Dermis microvascular lymphatic vessel endothelial cell (primary cell): ENCODE measurements at regions not wholly inside any gene's neighbourhood (a gene's known extent, or its start where the extent isn't known, plus 50 kb on each side); places are given as distances from the start of the nearest gene placed in this dataset.
A peak's percentile ranks its signal among the peaks of the same experiment; 100 is the strongest.
"Not testable (repeated sequence)": the region's sequence is repeated elsewhere in the genome, so short reads cannot be mapped to it uniquely, and the experiment has no call there.

Experiments used
- DNase-seq, 2 donors: peaks; one replicate each; pipeline versions ENCODE4 v3.0.0 to v3.0.0-alpha.2; 2010; ENCODE audit warnings: low read depth in 2 of 2

DNA sequence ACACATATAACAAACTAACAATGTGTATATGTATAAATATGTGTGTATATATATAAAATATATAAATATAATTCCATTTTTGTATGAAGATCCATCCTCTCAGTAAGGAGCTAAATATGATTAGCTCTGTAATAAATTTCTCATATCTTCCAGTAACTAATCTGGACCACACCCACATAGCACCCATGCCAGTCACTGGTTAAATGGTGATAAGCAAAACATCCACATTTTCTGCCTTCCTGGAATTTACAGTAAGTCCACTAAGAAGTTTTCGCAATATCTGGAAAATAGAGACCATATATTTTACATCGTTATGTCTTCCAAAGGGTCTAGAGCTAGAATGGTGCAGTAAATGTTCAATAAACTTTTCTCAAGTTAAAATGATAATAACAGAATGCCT is 151.5 kb upstream of the STMND1 start:
- DNase-seq, result no peak

GRCh38 chr6:16949716-16950115 is 152.1 kb upstream of the STMND1 start:
- DNase-seq, result no peak

GRCh38 chr6:16948396-16948795 is 153.5 kb upstream of the STMND1 start:
- DNase-seq, result no peak

GRCh38 chr6:16947375-16948015 is 154.4 kb upstream of the STMND1 start:
- DNase-seq, result peak in 1 of 2 donors; percentile 57

DNA sequence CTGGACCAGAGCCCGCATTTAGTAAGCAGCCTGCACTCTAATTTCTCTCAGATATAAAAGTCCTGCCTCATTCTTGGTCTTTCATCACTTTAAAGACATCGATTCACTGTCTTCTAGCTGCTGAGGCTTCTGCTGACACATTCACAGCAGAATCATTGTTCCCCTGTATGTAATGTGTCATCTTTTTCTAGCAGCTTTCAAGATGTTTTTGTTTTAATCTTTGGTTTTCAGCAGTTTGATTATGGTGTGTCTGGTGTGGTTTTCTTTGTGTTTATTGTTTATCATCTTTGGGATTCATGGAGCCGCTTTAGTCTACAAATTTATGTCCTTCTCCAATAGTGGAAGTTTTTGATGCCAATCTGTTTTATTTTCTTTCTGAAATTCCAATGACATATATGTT is 157.3 kb upstream of the STMND1 start:
- DNase-seq, result no peak

- DNase-seq, result no peak
Measured at GRCh38 chr6:16939839-16940238, 162.0 kb upstream of the STMND1 start.

DNA sequence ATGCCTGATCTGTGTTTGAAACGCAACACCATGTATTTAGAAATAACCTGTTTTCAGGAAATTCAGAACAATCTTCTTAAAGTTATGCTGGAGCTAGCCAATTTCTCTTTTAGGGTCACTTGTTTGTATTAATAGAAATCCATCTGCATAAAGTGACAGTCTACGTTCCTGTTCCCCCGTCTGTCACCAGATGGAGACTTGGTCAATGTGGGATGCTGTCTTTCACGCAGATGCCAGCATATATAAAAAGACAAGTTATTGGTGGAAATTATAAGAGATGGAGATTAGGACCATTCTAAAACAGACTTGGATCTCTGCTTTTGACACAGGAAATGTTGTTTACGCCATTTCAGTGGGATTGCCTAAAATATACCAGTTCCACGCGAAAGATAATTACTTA is 162.5 kb upstream of the STMND1 start:
- DNase-seq, result no peak

GRCh38 chr6:16936893-16937292 is 165.0 kb upstream of the STMND1 start:
- no peak for DNase-seq

DNA sequence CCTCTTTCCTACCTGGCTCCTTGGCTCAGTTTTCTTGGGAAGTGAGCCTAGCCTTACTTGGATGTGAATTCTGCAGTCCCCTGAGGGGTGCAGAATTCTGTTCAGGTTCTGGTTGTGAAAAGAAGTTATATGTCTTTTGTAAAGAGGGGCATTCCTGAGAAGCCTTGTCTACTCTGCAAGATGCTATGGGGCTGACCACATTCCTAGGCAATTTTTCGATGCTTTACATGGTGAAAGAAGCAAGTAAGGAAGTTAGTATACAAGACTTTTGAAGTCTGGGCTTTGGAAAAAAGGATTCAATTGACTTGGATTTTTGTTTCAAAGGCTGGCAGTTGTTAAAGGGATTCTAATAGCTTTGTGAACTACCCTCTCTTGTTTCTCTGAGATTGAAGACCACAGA is 167.9 kb upstream of the STMND1 start:
- DNase-seq, result no peak

- DNase-seq, result no peak
Measured at GRCh38 chr6:16933532-16933931, 168.3 kb upstream of the STMND1 start.

- DNase-seq, result no peak
Measured at GRCh38 chr6:16932920-16933319, 168.9 kb upstream of the STMND1 start.

- not testable (repeated sequence) for DNase-seq
Measured at GRCh38 chr6:16931079-16931478, 169.8 kb upstream of the ATXN1 start.

DNA sequence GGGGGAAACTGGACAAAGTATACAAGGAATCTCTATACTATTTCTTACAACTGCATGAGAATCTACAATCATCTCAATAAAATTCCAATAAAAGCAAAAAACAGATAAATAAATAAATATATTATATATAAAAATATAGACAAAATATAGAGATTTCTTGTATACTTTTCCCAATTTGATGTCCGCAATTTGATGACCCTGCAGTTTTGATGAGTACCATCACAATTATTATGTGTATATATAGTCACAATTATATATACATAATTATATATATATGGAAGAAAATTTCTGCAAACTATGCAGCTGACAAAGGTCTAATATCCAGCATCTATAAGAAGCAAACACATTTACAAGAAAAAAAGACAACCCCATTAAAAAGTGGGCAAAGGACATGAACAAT is 169.2 kb upstream of the ATXN1 start:
- no peak for DNase-seq

DNA sequence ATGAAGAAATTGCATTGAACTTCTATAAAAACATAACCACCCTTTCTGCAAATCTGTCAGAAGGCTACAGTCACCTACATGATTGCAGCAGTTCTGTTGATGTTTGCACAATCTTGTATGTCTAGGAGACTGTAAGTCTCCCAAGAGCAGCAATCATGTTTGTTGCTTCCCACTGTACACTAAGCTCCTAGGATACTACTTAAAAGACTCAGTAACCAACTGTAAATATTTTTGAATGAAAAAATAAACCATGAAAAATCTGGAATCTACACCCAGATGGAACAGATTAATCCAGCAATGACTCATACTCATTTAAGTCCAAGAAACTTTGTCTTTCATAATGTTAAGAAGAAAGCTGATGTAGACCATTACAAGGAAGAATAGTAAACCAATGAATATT is 168.5 kb upstream of the ATXN1 start:
- no peak for DNase-seq

DNA sequence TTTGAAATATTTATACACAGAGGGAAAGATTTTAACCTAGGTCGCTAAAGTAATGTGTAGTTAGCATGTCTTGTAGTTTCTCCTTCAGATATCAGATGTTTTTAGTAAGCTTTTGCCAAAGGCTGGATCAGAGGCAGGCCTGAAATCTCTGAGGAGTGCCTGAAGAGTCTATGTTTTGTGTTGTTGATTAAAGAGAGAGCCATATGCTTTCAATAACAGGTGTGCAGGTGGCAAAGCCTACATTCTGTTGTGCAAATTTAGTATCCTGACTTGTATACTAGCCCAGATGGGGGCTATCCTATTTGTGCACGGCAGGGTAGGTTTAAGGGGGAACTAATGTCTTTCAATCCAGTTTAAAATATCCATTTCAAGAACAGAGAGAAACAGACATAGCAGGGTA is 167.1 kb upstream of the ATXN1 start:
- no peak for DNase-seq

DNA sequence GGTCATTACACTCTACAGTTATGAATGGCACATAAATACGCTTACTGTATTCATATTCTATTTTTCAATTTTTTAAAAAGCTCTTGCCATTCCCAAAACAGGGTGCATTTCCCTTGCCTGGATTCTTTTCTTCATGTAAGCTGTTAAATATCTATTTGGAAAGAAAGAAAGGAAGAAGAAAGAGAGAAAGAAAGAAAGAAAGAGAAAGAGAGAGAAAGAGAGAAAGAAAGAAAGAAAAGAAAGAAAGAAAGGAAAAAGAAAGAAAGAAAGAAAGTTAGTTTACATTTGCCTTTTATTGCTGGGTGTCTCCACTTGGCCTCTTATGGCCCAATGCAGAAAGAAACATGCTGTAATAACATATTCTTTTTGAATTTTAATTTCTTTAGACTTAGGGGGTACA is 165.9 kb upstream of the ATXN1 start:
- DNase-seq, result no peak

DNA sequence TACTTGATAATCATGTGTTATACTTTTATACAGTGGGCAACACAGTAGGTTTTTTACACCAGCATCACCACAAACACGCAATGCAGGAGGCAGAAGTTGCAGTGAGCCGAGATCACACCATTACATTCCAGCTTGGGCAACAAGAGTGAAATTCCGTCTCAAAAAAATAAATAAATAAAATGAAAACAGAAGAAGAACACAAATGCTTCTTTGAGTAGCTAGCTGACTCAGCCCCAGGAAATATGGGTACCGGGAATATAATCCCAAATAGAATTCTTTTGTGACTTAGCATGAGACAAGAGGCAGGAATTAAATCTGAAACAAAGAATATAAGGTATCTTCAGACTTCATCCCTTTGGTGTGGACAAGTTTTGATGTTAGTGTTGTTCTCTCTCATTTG is 164.2 kb upstream of the ATXN1 start:
- DNase-seq, result no peak

DNA sequence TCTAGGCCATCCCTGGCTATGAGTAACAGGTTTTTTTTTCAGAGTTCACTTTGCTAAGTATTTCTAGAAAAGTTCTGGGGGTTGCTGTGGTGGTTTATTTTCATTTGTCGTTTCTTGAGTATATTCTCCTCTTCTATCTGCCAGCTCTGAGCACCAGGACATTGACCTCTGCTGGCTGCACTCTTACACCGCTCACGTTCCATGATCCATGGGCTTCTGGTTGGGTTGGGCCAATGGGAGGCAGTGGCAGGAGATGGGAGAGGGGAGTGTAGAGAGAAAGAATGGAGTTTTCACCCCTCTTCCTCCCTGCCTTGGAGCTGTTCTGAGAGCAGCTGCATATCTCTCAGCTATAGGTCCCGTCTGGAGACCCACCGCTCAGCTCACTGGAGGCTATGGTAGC is 161.0 kb upstream of the ATXN1 start:
- no peak for DNase-seq

DNA sequence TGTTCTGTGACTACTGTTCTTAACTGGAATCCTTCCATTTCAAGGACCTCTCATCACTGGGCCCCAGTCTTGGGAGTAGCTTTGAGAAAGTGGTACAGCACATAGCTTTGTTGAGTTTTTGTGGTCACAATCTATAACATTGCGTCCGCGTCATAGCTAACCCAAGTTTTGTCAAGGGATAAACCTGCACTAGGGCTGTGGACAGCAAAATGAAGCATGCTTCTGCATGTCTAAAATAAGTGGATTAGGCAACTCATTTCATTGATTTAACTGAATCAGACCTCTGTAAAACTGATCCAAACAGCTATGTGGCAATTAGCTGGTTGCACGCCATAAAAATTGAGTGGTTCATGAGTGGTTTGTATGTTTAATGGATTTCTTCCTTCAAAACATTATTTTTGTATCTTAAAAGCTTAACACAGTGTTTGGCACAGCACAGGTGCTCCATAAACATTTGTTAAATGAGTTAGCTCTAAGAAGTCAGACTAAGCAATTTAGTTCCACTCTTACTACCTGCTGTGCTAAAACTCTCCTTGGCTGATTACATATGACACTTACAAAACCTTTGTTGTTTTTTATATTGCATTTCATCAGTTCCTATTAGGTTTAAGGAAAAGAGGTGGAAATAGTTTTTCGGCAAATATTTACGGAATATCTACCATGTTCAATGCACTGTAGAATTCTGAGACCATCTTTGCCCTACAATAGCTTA is 160.3 kb upstream of the ATXN1 start:
- DNase-seq, result no peak

GRCh38 chr6:16918586-16918985 is 157.3 kb upstream of the ATXN1 start:
- DNase-seq, result no peak

DNA sequence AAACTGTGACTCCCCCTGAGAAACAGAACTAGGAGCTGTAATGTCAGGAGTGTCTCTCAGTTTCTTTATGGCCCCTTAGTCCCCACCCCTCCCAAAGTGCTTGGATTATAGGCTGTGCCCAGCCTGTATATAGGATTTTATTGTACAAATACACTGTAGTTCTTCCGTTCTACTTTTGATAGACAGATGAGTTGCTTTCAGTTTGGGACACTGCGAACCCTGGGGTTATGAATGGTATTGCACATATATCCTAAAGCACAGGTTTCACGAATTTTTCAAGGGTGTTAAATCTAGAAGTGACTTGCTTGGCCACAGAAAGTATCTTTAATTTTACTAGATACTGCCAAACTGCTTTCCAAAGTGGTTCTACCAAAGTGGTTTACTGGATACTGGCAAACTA is 152.9 kb upstream of the ATXN1 start:
- no peak for DNase-seq

DNA sequence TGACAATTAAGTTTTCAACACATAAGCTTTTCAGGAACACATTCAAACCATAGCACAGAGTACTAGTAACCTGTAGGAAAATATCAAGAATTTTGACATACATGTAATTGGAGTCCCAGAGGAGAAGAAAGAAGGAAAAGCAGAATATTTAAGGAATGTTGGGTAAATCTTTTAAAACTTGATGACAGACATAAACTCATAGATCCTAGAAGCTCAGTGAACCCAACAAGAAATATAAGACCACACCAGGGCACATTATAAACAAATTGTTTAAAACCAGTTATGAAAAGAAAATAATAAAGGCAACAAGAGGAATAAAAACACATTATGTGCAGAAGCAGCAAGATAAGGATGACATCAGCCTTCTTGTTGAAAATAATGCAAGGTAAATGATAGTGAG is 151.5 kb upstream of the ATXN1 start:
- no peak for DNase-seq

DNA sequence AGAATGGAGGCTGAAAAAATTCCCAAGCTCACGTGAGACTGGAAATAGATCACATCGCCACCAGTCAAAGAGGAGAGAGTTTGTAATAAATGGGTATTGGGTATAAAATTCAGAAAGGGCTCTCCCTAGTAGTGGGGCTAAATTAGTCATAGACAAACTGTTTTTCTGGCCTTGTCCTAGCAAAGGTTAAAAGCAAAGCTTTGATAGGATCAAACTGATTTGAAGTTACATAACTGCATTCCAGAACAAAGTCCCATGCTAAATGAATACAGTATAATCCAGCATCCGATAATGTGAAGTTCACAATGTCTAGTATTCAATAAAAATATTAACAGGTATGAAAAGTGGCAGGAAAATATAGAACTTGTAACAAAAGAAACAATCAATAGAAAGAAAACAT is 149.8 kb upstream of the ATXN1 start:
- no peak for DNase-seq
